Lower leg skin (tissue), 3 donors: ENCODE measurements at regions not wholly inside any gene's neighbourhood (a gene's known extent, or its start where the extent isn't known, plus 50 kb on each side); places are given as distances from the start of the nearest gene placed in this dataset.

ENCODE experiments used
- CTCF ChIP-seq, 3 donors: fragments of 450-650 bp; IDR thresholded peaks; one replicate each; pipeline ENCODE4 v1.5.1; 2016; ENCODE audit warnings: antibody characterized with exemption in 3 of 3, mild to moderate bottlenecking in 3 of 3, moderate library complexity in 2 of 3
- POLR2A ChIP-seq, 2 donors: fragments of 450-650 bp; IDR thresholded peaks; one replicate each; pipeline ENCODE4 v1.6.1; 2016 to 2017; ENCODE audit warnings: antibody characterized with exemption in 2 of 2, mild to moderate bottlenecking in 1 of 2, moderate library complexity in 1 of 2

- TF ChIP-seq CTCF (IDR thresholded peaks at IDR 0.05) (no peak), POLR2A (IDR thresholded peaks at IDR 0.05) (no peak)
Measured at GRCh38 chr6:144649085-144649484, 363.9 kb downstream of the UTRN start.
